NCI-H748 (cell line): ENCODE measurements at regions not wholly inside any gene's neighbourhood (a gene's known extent, or its start where the extent isn't known, plus 50 kb on each side); places are given as distances from the start of the nearest gene placed in this dataset.
A peak's percentile ranks its signal among the peaks of the same experiment; 100 is the strongest.

Source experiments
- DNase-seq: peaks from one replicate; lab custom pipeline; 2025; ENCODE audit not compliant: unreplicated experiment; lab: John Stamatoyannopoulos, UW

DNA sequence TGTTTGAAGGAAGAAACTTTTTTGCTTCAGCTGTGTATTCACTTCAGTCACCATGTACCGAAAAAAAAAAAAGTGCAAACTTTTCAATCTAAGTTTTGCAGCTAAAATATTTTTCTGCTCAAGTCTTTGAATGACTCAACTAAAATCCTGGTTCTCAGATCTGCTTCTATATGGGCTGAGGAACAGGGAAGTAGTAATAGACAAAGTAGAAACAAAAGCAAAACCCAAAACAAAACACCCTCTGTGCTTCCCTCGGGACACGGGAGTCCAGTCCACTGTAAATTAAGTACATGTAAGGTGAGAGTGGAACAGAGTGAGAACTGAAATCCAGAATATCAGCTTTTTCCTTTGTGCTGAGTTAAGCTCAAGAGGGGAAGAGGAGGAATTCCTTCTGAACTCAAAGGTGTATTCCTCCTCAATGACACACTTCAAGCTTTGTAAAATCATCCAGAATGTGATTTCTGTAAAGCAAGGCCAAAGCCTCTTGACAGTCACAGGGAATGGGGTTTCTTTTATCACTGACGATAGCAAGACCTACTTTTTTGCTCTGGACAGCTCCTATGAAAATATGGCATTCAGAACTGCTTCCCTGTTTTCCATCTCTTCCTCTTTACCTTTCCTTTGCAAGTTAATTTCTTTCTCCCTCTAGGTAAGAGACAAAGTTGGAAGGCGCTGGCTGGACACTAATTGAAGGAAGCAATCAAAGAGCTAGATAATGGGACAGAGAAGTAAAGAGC lies 433.5 kb upstream of the MMADHC start:
- no peak for DNase-seq

DNA sequence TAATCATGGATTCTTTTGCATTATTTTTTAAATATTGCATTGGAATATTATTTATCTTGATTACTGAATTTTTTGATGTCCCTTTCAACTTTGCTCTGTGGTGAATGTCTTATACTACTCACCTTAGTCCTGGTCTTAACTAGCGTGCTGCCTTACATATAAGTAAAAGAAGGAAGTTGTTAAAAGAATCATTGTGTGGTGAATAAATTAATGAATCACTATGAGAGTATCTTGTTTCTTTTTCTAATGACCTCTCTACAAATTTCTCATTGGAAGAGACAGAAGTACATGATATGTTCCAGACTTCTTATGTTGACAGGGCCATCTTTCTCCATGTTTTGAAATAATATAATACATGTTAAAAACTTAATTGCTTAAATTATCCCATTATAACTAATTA lies 432.6 kb upstream of the MMADHC start:
- DNase-seq: no peak

DNA sequence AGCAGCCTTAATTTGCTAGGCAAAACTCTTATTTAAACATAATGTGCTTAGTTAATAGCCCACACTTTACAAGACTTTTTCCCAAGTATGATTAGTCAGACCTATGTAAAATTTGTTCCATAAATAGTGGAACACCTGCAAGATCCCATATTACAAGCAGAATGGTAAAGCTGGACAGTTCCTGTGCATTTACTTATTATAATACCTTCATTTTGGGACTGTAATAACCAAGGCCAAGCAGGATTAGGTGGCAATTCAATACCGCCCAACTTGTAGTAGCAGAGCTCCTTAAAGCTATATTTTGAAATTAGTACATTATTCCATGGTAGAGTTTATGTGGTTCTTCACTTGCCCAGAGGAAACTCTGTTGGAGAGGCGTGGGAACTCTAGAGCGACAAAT lies 431.5 kb upstream of the MMADHC start:
- DNase-seq: no peak

DNA sequence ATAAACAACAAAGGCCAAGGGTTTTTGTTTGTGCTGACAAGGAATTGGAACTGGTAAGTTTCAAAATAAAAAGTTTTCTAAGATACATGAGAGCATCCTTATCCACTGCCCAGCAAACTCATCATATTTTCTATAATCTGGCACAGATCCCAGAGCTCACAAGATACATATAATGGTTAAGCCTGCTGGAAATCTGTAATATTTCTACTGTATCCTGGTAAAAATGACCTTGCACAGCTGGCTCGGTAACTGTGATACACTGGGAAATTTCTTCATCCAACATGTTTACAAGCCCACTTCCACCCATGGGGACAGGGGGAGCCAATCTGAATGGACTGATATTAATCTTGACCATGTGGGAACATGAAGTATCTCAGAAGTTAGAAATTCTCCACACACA lies 425.4 kb upstream of the MMADHC start:
- DNase-seq: no peak

DNA sequence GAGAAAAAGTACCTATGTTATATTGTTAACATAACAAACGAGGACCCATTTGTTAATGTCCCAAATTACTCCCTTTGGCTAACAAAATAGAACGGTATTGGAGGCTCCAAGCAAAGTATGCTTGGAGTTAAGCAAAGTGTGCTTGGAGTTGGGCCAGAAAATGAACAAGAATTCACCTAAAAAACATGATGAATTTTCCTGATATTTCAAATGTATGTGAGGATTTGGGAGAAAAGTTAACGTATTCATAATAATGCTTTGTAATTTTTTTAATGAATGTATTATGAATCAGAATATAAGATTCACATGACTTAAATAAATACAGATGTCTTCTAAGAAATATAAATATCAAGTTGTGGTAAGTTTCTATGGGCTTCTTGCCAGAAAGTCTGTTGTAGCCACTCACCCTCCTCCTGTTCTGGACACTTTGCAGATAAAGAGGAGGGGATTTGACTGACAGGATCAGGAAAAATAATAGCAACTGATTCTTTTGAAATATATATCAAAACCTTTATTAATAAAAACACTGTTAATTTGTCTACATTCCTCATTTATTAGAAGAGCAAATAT lies 423.7 kb upstream of the MMADHC start:
- no peak for DNase-seq

DNA sequence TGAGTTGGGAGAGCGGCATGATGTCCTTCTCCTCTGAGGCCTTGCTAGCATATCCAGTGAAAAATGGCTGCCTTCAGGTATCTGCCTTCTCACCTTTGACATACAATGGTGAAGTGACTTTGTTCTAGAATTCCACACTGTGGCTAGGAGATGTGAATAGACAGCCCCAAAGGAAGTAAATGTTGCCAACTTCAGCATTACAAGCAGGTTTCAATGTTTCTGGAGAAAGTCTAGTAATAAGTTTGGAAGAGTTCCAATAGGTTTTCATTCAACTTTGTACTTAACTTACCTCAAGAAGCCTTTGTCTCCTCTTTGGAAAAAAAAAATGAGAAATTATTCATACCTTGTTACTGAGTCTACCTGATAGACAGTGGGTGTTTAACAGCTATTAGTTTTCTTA lies 421.3 kb upstream of the MMADHC start:
- no peak for DNase-seq

DNA sequence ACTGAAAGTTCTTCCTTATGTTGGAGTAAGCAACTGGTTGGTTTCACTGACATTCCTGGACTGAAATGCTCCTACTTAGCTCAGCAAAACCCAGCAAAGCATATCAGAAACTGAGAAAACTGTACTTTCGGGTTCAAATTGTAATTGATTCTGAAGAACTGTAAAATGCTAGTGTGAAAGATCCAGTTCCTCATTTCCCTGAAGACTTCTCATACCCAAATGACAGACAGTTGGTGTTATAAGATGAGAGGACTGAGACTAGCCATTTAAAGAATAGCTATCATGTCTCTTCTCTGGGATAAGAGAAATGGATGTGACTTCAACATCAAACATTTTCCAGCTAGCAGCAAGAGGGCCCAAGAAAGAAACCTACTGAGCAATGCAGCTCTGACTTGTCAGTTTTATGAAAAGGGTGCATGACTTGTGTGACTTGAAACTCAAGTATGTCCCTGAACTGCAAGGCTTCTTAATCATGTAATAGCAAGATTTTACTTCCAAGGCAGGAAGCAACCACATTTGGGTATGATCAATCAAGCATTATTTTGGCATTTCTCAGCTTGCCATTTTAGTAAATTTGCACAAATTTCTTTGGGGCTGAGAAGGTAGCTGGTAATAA lies 420.3 kb upstream of the MMADHC start:
- DNase-seq: no peak

DNA sequence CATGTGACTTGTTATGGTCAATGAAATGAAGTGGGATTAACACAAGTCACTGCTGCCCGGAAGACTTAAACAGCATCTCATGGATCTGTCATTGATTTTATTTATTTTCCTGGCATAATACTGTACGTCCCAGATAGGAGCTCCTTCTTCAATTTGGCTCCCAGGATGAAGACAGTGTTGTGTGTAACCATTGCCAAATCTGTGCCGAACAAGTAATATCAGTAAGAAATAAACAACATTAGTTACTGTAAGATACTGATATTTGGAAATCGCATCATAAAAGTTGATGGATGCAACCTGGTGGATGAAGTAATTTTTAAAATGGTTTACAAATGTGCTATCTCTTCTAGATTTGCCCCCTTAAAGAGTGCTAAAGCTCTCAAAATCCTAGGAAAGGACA lies 419.0 kb upstream of the MMADHC start:
- DNase-seq: no peak

DNA sequence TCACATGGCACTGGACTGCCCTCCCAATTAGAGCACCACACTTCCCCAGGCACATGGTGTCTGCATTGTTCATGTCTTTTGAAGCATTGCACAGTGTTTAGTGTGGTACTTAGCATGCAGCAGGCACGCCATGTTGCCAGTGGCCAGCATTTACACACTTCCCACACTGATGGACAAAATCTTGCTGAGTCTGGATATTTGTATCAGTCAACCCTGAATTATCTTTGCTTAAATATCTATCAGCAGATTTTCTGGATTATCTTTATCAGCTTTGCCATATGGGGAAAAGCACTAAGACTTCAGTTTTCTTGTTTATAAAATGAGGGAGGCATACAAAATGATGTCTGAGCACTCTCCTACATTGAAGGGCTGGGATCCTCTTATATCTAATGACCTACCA lies 416.0 kb upstream of the MMADHC start:
- no peak for DNase-seq

DNA sequence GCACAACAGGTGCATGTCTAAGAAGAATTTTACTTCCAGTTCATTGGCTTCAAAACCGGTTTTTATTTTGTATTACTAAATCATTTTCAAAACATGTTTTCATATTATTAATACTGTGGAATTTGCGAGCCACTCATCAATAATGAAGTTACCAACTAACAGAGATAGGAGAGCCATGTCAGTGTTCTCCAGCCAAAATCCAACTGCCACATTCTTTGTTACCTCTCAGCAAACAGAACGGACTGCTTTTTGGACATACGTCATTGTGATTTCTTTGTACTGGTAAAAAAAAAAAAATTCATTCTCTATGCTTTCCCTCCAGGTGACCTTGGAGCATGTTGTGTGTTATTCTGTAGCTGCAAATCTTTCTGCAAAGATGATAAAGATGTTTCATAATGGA lies 414.2 kb upstream of the MMADHC start:
- no peak for DNase-seq

DNA sequence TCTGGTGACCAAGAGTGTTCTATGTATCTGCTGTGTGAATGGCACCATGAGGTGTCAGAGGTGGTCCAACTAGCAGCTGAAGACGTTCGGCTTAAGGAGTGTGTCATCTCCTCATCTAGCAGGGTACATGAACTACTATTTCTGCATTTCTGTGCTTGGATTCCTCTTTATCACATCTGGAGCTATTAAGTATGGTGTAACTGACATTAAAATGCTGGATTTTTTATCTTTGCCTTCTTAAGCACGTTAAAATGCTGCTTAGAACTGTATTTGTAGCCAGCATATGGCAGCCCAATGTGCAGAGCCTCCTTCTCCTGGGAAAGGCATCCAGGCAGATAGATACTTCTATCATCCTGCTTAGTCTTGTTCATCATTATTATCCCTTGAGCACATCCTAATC lies 409.3 kb upstream of the MMADHC start:
- no peak for DNase-seq

DNA sequence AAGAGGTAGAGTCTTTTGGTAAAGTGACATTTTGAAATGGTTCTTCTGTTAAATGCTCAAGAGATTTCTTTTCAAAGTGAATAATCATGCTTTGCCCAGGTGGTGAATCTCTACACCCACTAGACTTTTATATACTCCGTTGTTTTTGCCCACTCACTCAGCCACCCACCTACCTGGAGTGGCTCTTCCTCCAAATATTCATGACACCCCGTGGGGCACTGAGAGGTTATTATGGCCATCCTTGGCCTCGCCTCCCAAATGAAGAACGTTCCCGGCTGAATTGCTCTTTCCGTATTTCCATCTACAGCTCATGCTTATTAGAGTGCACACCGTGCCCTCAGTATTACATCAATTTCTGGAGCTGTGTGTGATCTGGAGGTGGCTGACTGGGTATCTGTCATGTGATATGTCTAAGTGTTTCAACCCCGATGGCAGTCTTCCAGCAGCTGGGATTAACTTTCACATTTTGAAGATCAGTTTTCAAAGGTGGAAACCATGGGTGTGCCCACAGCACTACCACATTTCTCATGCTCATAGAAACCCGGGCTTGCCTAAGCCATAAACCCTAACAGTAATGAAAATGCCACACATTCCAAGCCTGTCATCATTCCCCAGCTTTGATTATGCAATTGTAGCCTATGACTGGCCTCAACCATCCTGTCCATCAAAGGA lies 406.6 kb upstream of the MMADHC start:
- DNase-seq: peak; percentile 71

DNA sequence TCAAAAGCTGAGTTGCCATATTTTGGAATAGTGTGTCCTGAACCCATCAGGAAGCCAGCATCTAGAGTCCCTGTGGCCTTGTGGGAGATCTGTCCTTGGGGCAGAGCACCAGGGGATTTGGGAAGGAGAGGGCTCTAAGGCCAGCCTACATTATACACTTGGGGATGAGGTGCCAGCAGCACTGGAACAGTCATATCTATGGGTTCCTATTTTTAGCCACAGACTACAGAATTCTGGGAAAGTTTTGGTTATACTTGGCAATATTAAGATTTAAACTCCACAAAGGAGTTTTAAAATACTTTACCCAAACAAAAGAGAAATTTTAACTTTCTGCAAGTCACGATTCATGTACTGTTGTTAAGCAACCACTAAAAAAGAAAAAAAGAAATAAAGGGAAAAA lies 405.7 kb upstream of the MMADHC start:
- no peak for DNase-seq

DNA sequence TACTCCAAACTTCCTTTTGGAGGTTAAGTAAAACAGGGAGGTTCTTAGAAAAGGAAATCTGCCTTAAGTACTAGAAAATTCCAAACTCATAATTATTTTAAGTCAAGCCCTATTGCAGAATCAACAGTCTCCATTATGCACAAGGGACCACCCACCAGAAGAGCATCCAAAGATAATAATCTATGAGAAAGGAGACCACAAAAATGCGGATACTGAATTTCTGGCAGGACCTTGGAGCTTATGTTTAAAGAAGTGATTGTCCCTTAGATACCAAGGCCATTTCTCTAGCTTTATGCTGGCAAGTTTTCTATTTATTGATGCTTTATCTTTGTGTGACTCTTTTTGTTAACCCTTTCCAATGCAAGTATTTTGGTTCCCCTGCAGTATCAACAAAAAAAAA lies 404.0 kb upstream of the MMADHC start:
- DNase-seq: no peak

DNA sequence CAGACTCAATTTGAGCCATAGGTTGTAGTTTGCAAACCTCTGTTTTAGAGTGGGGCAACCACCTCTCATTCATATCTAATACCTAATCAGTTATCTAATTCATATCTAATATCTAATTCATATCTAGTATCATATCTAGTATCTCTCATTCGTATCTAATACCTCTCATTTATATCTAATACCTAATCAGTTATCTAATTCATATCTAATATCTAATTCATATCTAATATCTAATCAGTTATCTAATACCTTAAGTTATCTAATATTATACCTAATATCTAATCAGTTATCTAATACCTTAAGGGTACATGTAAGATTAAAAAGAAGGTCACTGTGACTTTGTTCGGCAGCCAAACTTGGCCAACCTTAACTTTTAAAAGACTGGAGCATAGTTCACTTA lies 403.4 kb upstream of the MMADHC start:
- DNase-seq: no peak

DNA sequence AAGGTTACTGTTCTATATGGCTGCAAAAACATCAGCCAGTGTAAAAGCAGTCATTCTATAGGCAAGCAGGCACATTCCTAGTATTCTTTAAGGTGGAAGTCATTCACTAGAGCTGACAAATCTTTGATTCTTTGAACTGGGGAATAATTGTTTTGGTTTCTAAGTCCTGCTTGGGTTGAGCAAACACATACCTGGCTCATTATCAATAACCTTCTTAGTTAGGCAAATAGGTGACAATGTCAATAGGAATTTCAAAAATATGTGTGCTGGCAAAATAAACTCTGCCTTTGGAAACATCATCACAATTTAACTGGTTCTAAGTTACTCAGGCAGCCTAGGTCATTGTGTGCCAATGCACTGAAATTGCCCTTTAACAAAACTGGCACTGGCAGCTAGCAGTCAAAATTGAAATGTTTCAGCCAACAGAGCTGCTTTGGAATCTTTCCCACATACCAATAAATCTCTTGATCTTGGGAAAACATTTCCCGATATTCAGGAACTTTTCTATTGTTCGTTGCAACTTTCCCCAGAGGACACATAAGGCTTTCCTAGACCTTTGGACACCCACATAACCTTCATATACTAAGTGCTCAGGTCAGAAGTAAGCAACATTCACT lies 402.0 kb upstream of the MMADHC start:
- no peak for DNase-seq

DNA sequence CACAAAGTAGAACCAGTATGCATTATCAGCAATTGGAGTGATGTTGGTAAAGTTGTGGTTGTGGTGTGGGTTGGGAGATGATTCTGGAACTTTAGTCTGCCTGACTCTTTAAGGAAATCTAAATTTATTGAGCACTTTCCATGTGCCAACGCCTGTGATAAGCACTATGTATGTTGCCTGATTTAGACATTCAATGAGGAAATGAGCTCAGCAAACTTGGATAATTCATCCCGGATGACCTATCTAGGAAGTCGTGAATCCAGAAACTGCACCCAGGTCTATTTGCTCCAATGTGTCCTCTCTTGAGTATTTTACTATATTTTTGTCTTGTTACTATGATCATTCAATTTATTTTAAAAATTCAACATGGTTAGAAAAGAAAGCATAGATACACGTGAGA lies 400.8 kb upstream of the MMADHC start:
- DNase-seq: no peak

DNA sequence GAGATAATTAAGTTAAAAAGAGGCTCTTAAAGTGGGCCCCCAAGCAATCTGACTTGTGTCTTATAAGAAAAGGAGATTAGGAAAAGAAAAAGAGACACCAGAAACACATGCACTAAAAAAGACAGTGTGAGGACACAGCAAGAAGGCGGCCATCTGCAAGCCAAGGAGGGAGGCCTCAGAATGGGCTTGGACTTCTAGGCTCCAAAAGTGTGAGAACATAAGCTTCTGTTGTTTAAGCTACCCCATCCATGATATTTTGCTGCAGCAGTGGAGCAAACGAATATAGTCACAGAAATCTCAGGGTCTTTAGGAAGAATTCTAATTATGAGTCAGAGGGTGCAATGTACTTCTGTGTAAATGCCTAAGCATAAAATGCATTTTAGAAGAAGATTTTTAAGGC lies 399.3 kb upstream of the MMADHC start:
- DNase-seq: no peak

DNA sequence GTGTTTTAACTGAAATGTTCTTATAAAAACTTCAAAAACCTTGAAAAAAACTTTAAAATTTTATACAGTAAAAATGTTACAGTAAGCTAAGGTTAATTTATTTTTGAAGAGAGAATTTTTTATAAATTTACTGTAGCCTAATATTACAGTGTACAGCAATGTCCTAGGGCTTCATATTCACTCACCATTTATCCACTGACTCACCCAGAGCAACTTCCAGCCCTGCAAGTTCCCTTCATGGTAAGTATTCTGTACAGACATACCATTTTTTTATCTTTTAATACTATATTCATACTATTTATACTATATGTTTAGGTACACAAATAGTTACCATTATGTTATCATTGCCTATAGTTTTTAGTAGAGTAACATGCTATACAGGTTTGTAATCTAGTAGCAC lies 396.7 kb upstream of the MMADHC start:
- no peak for DNase-seq

DNA sequence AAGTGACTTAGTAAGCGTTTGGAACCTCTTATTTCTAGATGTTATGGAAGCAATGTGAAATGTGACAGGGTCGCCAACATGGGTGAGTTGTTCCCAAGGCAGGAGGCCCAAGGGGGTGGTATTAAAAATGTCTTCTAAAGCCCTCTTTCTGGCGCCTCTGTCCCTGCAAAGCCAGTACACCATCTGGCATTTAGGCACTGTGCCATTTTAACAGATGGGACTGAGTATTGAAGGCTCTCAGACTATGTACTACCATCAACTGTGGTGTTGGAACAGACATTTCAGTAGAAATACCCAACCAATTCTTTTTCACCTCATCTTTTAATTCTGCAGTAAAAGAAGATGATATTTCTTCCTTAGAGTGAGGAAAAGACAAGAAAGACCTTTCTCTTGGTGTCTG lies 384.5 kb upstream of the MMADHC start:
- no peak for DNase-seq

DNA sequence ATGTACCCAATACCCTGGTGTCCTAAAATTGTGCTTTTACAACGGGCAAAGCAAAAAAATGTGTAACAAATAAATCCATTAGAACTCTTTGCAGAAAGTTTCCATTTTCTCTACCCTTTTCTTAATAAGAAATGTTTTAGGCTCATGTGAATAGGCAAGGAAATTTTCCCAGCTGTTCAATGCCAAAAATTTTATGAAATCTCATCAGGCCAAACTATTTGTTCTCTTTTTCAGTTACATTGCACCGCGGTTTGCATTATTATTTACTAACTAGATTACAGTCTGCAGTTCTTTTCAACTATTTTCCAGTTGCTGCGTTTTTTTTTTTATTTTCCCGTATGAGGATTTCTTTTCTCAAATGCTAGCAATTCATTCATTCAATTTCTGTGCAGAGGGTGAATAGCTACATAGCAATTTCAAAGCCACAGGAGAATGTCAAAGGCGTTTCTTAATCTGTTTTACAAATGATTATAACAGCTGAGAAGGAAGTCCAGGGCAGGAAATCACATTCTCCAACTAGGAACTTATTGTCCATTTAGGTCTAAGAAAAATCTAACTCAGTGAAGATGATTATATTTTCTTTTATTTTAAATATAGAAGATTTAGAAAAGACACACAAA lies 367.5 kb upstream of the MMADHC start:
- no peak for DNase-seq
